ENCODE measurements at regions not wholly inside any gene's neighbourhood (a gene's known extent, or its start where the extent isn't known, plus 50 kb on each side); places are given as distances from the start of the nearest gene placed in this dataset.

DNA sequence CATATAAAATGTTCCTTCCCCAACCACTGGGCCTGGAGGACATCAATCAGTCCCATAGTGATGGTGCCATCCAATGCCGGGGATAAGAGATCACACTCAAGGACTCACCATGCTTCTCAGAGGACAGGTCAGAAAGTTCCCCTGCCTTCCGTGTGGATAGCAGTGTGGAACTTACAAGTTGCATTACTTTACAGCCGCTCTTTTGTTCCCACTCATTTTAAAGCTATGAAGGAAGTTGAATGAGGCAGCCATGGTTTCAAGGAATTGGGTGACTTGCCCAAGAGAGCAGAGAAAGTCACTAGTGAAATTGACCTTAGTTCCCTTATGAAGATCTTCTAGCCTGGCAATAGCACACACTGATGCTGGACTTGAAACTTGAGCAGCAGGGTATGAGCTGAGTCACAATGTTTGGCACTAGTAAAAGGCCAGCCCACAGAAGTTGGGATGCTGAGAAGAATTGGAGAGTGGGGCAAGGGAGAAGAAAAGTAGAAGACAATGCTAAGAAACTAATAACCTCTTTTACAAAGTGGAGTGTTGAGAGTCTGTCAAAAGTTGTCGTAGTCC is 78.7 kb downstream of the CXCL12 start:
- intact Hi-C loops (cut with micrococcal nuclease): no loop called here

DNA sequence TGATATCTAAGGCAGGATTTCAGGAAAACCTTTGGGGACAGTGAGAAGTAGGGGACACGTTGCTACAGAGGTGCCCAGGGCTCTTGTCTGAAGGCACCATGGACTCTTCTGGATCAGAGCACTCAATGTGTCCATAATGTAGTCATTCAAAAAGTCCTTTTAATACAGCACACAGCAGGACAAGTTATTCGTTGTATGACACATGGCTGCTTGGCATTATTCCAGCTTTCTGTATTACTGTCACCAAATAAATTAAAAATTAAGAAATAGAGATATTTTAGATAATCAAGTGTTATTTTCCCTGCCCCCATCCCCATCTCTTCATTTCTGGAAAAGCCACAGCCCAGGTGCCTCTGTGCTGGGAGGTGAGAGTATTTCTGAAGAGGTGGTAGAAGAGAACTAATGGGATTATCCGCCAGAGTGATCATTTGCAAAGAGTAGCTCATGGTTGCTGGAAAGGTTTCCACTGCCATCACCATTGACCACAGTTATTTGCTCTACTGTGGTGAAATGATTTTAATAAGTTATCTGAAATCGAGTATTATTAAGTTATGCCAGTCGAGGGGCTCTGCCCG is 83.0 kb downstream of the CXCL12 start:
- intact Hi-C loops (cut with micrococcal nuclease): no loop called here

DNA sequence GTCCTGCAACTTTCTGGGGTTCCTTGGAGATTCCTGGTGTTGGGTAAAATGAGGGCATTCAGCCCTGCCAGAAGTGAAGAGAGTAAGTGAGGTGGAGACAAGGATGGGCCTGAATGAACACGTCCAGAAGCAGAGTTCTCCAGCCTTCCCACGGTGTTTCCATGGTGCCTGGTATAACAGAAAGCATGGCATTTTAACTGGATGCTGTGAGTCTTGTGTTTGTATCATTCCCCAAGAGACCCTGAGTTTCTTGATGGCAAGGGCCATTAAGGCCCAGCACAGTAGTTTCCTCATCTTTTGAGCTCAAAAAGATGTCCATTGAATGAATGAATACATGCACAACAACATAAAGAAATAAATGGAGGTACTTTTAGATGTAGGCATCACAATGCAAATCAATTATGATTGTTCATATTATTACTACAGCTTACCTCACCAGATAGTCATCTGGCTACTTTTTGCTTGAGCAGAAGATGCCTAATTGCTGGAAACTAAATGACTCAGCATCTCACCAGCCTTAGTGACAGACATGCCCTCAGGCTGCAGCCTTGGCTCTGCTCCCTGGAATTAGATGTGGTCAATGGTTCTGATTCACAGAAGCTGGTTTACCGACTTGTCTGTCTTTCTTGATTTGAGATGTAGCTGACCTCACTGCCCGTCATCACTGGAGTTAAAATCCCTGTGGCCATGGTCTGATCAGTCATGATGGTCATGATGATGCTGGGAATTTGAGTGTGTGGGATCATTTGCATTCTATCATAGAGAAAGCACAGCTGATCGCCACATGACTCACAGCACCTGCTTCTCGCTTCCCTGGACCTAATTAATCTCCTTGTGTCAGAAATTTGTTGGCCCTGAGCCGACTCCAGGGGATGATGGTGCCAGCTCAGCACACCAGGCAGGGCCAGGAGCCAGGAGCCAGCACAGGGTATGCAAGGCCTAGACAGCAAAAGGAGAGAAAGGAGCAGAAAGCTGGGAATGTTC is 83.9 kb downstream of the CXCL12 start:
- intact Hi-C loops (cut with micrococcal nuclease): no loop called here

DNA sequence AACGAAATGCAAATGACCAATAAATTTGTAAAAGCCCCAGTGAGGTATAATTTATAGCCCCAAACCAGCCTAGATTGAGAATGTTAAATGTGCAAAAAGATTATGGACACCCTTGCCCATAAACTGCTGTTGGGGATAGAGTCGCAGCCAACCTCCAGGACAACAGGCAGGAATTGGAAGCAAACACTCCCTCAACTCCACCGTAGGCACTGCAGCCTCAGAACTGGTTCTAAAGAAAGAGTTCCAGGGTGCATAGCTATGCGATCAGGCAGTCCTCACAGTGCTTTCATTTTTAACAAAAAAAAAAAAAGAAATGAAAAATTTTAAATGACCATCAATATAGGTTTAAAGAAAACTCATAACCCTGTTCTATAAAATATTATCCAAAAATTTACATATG is 86.2 kb downstream of the CXCL12 start:
- intact Hi-C loops (cut with micrococcal nuclease): no loop called here

DNA sequence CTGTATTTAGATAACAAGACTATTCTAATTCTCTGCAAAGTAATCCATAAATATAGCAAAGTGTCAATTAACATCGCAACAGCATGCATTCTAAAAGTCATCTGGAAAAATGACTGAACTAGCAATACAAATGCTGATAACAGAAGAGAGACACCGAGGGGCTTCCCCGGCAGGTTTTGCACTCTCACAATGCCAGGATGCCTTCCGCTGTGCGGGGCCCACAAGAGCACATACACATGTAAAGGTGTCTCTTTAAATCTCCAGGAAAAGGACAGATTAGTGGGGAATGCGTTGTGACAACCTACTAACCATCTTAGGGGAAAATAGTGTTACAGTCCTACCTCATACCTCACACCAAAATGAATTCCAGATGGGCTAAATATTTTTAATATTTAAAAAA is 86.9 kb downstream of the CXCL12 start:
- intact Hi-C loops (cut with micrococcal nuclease): no loop called here

DNA sequence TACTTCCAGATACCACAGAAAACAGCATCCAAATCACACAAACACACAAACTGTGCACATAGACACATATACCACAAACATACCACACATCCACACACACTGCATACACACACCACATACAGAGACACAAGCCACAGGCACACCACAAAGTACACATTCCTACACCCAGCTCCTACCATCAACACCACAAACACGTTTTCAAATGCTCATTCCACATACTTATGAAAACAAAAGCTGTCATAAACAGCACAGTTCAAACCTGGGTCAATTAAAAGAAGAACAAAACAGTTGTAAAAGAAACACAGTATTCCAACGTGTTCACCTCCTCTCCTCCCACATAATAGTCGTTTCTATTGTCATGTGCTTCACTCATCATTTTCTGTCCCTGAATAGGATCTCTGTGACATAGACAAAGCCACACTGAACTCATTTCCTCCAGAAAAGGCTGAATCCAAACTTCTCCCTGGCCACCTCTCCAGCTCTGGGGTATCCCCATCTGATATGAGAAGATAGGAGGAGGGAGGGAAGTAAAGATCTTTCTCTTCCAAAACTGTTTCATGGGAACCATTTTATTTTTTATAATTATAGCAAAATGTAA is 89.2 kb downstream of the CXCL12 start:
- intact Hi-C loops (cut with micrococcal nuclease): no loop called here

DNA sequence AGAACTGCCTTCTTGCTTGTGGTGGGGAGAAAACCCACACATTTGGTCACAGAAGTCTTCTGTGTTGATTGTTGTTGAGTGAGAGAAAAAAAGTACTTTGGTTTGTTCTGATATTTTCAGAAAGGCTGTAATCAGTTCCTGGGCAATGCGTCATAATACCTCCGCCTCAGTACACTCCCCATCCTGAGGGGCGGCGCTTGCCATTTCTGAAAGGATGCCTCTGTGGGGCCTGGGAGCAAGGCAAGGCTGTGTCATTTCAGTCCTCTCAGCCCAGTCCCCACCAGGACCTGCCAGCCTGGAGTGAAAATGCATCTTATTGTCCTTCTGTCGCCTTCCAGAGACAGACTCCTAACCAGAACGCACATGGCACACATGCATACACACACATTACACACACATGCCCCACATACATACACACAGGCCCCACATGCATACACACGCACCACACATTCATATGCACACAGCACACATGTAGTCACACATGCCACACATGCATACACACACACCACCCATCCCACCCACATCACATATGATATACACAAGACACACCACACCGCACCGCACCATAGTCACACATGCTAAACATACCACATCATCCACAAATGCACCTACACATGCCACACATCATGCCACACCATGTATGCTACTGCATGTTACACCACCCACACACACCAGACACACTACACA is 90.0 kb downstream of the CXCL12 start:
- intact Hi-C loops (cut with micrococcal nuclease): no loop called here

DNA sequence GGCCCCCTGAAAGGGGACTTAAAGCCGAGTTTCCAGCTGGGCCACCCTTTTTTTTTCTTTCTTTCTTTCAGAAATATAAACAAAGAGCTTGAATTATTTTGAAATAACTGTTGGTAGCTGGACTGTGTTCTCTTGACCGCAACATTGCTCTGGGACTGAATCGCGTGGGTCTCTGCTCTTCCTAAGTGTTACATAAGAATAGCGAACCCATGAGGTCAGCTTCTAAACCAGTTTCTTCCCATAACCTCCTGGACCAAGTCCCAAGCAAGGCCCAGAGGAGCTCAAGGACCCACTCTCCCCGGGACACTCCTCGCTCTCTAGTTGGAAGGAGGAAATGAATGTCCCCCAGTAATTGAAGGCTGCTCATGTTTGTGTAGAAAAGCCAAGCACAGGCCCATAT is 91.1 kb downstream of the CXCL12 start:
- intact Hi-C loops (cut with micrococcal nuclease): no loop called here

DNA sequence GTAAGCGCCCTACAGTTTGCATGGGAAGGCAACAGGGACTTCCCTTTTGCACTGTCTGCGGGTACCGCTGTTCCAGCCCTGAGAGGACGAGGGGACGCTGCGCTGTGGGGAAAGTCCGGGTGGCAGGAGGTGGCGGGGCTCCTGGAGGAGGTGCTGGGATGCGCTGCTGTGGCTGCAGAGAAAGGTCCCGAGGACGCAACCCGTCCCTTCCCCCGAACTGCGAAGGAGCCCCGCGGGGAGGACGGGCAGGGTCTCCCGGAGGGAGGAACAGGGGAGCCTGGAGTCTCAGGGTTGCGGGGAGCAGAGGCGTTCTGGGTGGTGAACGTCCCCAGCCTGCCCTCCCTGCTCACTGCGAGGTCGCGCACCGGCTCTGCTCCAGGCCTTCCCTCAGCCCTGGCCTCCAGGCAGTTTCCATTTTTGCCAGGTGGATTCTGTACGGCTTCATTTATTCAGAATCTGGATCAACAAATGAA is 91.6 kb downstream of the CXCL12 start:
- intact Hi-C loops (cut with micrococcal nuclease): no loop called here

DNA sequence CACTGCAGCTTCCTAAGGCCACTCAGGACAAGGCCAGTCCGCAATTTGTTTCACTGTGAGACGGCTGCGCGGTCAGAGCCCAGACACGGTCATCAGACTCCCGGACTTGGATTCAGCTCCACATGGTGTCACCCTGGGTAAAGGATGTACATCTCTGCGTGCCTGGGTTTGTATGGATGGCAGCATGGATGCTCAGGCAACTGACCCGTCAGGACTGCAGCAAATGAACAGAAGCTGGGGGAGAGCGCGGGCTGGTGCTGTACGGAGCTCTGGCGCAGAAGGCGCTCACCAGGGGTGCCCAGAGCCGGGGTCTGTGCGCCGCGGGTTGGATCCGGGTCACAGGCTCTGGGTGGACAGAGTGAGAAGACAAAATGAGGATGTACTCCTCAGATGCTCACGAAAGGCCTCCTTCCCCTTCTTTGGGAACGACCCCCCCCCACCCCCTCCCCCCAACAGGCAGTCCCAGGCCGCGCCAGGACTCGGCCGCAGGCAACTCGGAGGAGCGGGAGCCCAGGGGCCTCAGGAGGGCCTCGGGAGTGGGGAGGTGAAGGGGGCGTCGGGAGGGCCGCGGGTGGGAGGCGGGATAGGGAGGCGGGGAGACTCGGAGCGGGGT is 92.4 kb downstream of the CXCL12 start:
- intact Hi-C loops (cut with micrococcal nuclease): no loop called here

DNA sequence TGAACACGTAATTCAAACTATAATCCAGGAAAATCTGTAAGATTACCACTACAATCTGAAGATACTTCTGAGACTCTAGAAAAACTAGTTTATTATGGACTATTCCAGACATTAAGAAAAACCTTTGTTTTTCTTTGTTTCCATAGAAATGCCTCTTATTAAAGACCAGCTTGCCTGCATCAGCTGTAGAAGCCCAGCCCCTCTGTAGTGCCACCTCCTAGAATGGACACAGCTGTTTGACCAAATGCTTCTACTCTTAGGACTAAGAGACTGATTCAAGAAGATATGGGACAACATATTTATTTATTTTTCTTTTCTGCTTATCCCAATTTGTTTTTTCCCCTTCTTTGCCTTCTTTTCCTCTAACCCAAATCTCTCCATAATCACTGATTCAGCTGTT is 93.8 kb downstream of the CXCL12 start:
- intact Hi-C loops (cut with micrococcal nuclease): no loop called here

DNA sequence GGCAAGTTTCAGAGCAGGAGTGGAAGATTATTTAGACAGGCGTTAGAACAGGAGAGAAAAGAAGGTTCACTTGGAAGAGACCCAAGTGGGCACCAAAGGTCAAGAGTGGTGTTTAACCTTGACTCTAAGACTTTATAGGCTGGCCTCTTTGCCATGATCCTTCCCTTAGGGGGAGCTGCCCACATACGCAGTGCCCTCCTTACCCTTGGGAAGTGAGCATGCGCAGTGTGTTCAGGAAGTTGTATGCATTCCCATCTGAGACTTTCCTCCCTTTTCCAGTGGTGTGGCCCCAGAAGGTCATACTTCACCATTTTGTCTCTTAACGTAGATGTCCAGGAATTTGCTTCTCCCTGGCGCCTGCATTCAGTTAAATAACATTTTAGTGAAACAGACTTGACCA is 95.8 kb downstream of the CXCL12 start:
- intact Hi-C loops (cut with micrococcal nuclease): no loop called here

DNA sequence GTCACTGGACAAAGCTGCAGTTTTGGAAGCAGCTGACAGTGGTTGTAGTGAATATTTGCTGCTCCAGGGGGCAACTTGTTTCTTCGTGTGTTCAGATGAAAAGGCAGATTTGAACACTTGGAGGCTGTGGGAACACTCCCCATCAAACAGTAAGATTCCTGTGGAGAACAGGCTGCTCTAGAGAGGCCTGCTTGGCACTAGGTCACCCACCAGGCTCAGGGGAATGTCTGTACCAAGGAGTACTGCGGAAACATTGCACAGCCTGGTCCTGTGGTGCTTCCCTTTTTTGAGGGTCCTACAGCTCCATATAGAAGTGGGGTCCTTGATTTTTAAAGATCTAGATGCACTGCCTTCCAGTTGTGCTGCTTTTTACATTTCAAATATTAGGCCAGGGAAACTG is 97.5 kb downstream of the CXCL12 start:
- intact Hi-C loops (cut with micrococcal nuclease): no loop called here

DNA sequence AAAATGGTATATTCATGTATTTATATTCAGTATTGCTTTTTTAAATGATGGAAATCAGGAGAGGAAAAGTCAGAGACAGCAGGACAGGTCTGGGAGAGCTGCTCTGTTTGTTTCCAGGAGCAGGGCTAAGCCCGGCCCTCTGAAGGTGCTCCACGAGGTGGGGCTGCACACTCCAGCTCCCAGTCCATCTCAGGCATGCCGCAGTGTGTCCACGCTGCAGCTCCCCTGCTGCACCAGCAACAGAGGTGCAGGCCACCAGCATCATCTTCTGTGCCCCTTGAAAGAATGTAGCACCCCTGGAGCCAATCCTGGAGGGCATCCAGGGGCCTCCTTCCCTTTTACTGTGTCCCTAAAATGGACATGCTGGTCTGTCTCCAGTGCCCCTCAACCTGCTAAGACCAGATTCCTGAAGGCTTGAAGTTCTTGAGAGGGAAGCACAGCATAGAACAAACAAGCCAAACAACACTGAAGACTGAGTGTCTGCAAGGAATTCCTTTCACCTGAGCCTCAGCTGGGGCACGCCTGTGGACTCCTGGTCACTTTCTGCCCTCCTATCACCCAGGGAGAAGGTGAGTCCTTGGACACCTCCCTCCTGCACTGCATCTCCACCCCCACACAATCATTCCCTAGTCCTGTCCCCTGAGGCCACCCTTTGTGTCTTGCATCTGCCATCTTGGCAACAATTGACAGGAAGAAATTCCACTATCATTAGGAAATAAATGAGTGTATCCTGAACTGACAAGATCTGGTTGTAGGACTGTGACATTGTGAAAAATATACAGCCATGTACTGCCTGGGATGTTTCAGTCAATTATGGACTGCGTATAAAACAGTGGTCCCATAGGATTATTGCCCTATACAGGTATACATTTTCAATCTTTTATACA is 100.5 kb downstream of the CXCL12 start:
- intact Hi-C loops (cut with micrococcal nuclease): no loop called here

DNA sequence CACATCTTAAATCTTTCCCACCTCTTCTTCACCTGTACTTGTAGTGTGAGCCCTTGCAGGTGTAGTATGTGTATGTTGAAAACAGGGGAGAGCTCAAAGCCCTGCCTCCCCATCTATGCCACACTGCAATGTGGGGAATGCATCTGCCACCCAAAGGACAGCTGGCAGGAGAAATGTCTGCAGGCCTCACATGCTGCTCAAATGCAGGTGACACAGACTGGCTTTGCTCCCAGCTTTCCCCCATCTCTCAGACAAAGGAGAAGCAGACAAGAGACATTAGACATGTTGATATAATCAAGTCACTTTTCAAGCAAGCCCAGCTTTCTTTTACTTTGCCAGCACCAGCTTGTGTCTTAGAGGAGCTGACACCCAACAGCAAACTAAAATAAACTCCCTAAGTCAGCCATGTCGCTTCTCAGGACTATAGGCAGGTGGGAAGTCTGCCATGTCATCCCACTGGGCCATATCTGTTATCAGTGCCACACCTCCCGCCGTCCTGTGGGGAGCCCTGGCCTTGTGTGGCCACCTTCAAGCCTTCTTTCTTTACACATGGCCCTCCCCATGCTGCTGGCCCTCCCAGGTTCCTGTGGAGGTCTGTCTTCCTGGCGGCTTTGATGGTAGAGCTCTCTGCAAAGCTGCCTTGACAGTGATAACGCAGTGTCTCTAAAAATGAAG is 102.1 kb downstream of the CXCL12 start:
- intact Hi-C loops (cut with micrococcal nuclease): no loop called here

DNA sequence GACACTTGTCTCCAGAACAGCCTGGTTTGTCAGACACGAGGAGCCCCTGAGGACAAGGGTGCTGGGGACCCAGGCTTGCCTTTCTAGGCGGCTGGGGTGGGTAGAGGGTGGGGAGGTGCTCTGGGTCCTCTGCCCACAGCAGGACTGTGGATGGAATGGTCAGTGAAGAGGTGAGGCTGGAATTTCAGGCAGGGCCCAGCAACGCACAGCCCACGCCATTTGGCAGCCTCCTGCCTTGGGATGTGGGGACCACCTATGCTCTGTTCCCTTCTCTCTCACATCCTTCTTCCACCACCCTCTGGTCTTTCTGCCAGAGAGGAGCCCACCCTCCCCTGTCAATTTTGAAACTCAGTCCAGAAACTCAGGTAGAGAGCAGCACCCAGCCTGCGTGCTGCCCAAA is 103.2 kb downstream of the CXCL12 start:
- intact Hi-C loops (cut with micrococcal nuclease): no loop called here

DNA sequence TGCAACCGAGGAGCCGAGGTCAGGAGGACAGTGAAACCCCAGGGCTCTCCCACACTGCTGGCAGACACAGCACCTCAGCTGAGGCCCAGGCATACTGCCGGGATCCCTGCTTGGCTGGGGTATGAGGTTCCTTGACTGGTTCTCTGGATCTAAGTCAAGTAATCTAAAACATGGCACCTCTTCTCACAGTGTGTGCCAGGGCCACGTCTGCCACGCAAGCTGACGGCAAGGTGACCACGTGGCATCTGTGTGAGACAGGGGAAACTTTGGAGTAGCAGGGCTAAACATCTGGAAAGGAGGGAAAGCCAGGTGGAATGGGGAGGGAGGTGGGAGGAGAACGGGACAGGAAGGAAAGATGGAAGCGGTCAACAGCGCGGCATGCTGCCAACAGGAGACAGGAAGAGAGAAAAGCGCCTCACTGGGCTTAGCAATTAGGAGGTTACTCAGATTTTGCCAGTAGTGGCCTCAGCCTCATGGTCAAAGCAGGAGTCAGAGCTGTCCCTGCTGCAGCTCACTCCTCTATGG is 103.7 kb downstream of the CXCL12 start:
- intact Hi-C loops (cut with micrococcal nuclease): no loop called here

DNA sequence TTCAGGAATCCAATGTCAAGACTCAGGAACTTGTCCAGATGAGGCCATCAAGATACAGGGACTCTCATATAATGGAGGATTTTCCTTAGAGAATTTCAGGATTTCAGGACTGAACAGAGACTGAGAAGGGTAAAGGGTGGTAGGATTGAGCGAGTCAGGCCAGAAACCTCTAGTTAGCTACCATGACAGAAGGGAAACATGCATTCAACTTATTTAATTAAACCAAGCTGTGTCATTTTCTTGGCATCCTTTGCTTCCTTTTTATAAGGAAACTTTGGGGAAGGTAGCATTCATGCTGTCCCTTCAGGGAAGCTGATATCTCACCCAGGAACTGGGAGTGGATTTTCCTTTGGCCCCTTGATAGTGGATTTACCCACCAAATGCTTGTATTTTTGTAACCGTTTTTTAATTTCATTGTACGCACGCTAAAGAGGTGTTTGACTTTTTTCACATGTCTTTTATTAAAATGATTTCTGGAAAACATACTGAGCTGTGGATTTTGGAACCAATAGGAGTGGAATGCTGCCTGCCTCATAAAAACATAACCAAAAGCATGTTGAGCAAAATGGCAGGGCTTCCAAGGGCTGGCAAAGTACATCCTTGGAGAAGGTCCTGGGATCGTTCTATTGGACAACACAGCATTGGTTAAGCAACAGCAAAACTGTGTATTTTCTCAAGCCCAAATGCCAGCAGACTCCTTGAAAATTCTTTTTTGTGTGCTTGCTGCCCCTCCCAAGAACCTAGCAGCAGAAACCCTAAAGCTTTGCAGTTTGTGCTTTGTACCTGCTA is 104.5 kb downstream of the CXCL12 start:
- intact Hi-C loops (cut with micrococcal nuclease): no loop called here
